ENCODE measurements at regions not wholly inside any gene's neighbourhood (a gene's known extent, or its start where the extent isn't known, plus 50 kb on each side); places are given as distances from the start of the nearest gene placed in this dataset.

DNA sequence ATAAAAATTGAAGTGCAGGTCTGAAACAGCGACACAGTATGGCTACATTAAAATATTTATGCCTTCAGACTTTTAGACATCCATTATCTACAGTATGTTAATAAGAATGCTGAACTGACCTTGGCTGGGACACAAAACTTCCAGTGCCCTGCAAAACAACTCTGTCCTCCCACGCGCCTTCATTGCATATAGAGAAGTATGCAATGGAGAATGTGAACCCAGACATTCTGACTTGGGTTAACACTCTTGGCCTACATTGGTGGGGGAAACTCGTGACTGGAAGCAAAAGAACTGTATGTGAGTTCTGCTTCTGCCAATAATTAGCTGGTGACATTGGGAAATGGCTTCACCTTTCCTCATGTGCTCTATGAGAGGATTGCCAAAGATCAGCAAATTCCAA is 110.5 kb upstream of the SLC24A5 start:
- Histone ChIP-seq H3K4me1 (ENCODE audit: control insufficient read depth, insufficient read depth, low read length) (peaks cover 5% of the 10 kb centered on the region), H3K27ac (ENCODE audit: low read length) (no peak overlapping the region), H3K4me3 (ENCODE audit: low read length) (no peak overlapping the region), H3K9me3 (replicated peaks; ENCODE audit: control insufficient read depth, low read depth, low read length) (no peaks in the 10 kb centered on the region), H3K27me3 (ENCODE audit: control insufficient read depth, insufficient read depth, low read length) (no peaks in the 10 kb centered on the region), H3K36me3 (ENCODE audit: control insufficient read depth, insufficient read depth, low read length) (no peaks in the 10 kb centered on the region)
- DNase-seq: no peak
- WGBS (ENCODE audit: insufficient coverage): 63% methylated on average over 1 of the region's 4 CpGs

DNA sequence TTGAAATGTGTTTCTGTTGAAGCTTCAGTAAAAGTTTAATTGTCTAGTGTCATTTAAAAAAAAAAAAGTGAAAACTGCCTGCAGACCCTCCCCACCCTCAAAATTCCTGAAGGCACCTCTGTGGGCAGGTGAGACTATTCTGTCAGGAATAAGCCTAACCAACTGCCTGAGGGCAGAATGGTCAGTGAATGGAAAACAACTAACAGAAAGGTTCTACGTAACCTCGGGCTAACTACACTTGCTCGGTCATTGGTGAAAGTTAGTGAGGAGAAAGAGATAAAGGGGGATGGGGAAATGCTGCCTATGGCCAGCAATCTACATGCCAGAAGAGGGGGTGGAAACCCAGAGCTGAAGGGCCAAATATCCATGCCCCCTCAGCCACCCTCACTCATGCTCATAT is 108.6 kb upstream of the SLC24A5 start:
- no peaks in the 10 kb centered on the region for H3K9me3 ChIP-seq (replicated peaks; ENCODE audit: control insufficient read depth, low read depth, low read length)
- WGBS (ENCODE audit: insufficient coverage): 83% methylated on average over 3 of the region's 3 CpGs

DNA sequence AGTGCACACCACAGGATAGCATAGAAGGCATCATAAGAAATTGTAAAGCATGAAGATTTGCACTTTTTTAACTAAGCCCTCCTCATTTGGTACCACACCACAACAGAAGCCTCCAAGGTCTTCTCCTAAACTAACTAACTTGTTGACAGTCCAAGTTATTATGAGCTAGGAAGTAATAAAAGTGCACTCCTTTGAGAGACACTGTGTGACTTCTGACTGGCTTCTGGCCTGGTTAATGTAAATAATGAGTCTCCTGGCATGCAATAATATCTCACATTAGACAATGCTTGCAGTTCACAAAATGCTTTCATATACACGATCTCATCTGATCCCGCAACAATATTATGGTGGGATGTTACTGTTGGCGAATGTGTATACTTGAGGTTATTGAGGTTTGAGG is 103.9 kb upstream of the SLC24A5 start:
- no peaks in the 10 kb centered on the region for H3K4me1 ChIP-seq (ENCODE audit: control insufficient read depth, insufficient read depth, low read length)
- no peaks in the 10 kb centered on the region for H3K36me3 ChIP-seq (ENCODE audit: control insufficient read depth, insufficient read depth, low read length)
- WGBS (ENCODE audit: insufficient coverage): no CpG with 5 or more reads among the region's 3 CpGs
- no peaks in the 10 kb centered on the region for H3K27me3 ChIP-seq (ENCODE audit: control insufficient read depth, insufficient read depth, low read length)
- H3K9me3 ChIP-seq (replicated peaks; ENCODE audit: control insufficient read depth, low read depth, low read length): no peaks in the 10 kb centered on the region
- no peak overlapping the region for H3K27ac ChIP-seq (ENCODE audit: low read length)
- DNase-seq: no peak
- no peak overlapping the region for H3K4me3 ChIP-seq (ENCODE audit: low read length)

More for the DNA sequence above, 108.6 kb upstream of the SLC24A5 start:
- H3K27me3 ChIP-seq (ENCODE audit: control insufficient read depth, insufficient read depth, low read length): no peaks in the 10 kb centered on the region
- no peak overlapping the region for H3K27ac ChIP-seq (ENCODE audit: low read length)
- no peaks in the 10 kb centered on the region for H3K4me1 ChIP-seq (ENCODE audit: control insufficient read depth, insufficient read depth, low read length)
- no peaks in the 10 kb centered on the region for H3K36me3 ChIP-seq (ENCODE audit: control insufficient read depth, insufficient read depth, low read length)
- no peak for DNase-seq
- H3K4me3 ChIP-seq (ENCODE audit: low read length): no peak overlapping the region

GRCh38 chr15:48017747-48018146 is 103.0 kb upstream of the SLC24A5 start:
- WGBS (ENCODE audit: insufficient coverage): no CpG with 5 or more reads among the region's 3 CpGs
- no peaks in the 10 kb centered on the region for H3K9me3 ChIP-seq (replicated peaks; ENCODE audit: control insufficient read depth, low read depth, low read length)

GRCh38 chr15:48020166-48020565 is 100.6 kb upstream of the SLC24A5 start:
- H3K27ac ChIP-seq (ENCODE audit: low read length): no peak overlapping the region
- no peaks in the 10 kb centered on the region for H3K4me1 ChIP-seq (ENCODE audit: control insufficient read depth, insufficient read depth, low read length)
- no peaks in the 10 kb centered on the region for H3K36me3 ChIP-seq (ENCODE audit: control insufficient read depth, insufficient read depth, low read length)
- H3K4me3 ChIP-seq (ENCODE audit: low read length): no peak overlapping the region
- H3K27me3 ChIP-seq (ENCODE audit: control insufficient read depth, insufficient read depth, low read length): no peaks in the 10 kb centered on the region
- no peak for DNase-seq
- WGBS (ENCODE audit: insufficient coverage): no CpG with 5 or more reads among the region's 6 CpGs
- H3K9me3 ChIP-seq (replicated peaks; ENCODE audit: control insufficient read depth, low read depth, low read length): no peaks in the 10 kb centered on the region

More at GRCh38 chr15:48017747-48018146, 103.0 kb upstream of the SLC24A5 start:
- H3K4me3 ChIP-seq (ENCODE audit: low read length): no peak overlapping the region
- H3K4me1 ChIP-seq (ENCODE audit: control insufficient read depth, insufficient read depth, low read length): no peaks in the 10 kb centered on the region
- H3K27me3 ChIP-seq (ENCODE audit: control insufficient read depth, insufficient read depth, low read length): no peaks in the 10 kb centered on the region
- no peaks in the 10 kb centered on the region for H3K36me3 ChIP-seq (ENCODE audit: control insufficient read depth, insufficient read depth, low read length)
- DNase-seq: no peak
- no peak overlapping the region for H3K27ac ChIP-seq (ENCODE audit: low read length)

DNA sequence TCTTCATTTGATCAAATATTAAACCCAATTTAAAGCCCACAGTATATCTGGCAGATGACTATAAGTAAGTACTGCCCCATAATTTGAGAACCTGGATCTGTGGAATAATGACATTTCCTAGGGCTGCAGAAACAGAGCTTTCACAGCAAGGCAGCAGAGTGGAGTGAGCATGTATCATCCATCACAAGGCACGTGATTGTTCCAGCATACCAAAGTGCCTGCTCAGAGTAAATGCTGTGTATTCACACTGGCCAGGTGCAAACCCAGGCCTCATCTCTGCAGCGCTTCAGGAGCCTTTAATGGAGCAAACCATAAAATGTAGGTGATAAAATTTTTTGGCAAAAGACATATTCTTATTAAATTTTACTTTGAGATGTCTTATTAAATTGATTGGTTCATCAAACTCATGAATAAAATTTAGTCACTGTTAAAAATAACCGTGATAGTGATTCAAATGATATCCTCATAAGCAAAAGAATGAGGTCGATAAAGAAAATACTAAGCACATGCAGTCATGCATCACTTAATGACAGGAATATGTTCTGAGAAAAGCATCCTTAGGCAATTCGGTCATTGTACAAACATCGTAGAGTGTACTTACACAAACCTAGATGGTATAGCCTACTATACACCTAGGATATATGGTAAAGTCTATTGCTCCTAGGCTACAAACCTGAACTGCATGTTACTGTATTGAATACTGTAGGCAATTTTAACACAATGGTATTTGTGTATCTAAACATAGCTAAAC is 99.3 kb upstream of the SLC24A5 start:
- Histone ChIP-seq H3K27me3 (ENCODE audit: control insufficient read depth, insufficient read depth, low read length) (no peaks in the 10 kb centered on the region), H3K27ac (ENCODE audit: low read length) (no peak overlapping the region), H3K4me1 (ENCODE audit: control insufficient read depth, insufficient read depth, low read length) (no peaks in the 10 kb centered on the region), H3K9me3 (replicated peaks; ENCODE audit: control insufficient read depth, low read depth, low read length) (no peaks in the 10 kb centered on the region), H3K36me3 (ENCODE audit: control insufficient read depth, insufficient read depth, low read length) (no peaks in the 10 kb centered on the region), H3K4me3 (ENCODE audit: low read length) (no peak overlapping the region)
- no peak for DNase-seq
- WGBS (ENCODE audit: insufficient coverage): 45% methylated on average over 1 of the region's 6 CpGs

- Histone ChIP-seq H3K36me3 (ENCODE audit: control insufficient read depth, insufficient read depth, low read length) (no peaks in the 10 kb centered on the region), H3K27me3 (ENCODE audit: control insufficient read depth, insufficient read depth, low read length) (no peaks in the 10 kb centered on the region), H3K4me3 (ENCODE audit: low read length) (no peak overlapping the region), H3K9me3 (replicated peaks; ENCODE audit: control insufficient read depth, low read depth, low read length) (no peaks in the 10 kb centered on the region), H3K4me1 (ENCODE audit: control insufficient read depth, insufficient read depth, low read length) (no peaks in the 10 kb centered on the region), H3K27ac (ENCODE audit: low read length) (no peak overlapping the region)
- no CpG with 5 or more reads among the region's 1 CpG for WGBS (ENCODE audit: insufficient coverage)
- DNase-seq: no peak
Measured at GRCh38 chr15:48025118-48025517, 95.7 kb upstream of the SLC24A5 start.

DNA sequence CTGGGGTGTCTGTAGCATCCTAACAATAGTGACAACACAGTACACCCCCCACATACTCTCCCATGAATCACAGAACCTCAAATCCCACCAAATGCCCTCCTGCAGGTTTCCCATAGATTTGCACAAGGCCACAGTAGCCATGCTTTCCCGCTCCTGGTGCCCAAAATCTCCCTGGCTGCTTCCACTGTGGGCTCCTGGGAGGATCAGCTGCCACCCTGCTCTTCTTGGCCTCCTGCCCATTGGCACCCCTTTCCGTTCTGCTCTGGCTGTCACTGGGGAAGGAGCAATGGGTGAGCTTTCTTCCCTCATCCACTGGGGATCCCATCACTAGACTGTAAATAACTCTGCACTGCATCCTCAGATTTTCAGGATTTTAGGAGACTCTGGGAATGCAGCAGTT is 92.1 kb upstream of the SLC24A5 start:
- H3K9me3 ChIP-seq (replicated peaks; ENCODE audit: control insufficient read depth, low read depth, low read length): no peaks in the 10 kb centered on the region
- DNase-seq: no peak
- no peaks in the 10 kb centered on the region for H3K27me3 ChIP-seq (ENCODE audit: control insufficient read depth, insufficient read depth, low read length)
- WGBS (ENCODE audit: insufficient coverage): no CpG with 5 or more reads among the region's 2 CpGs
- no peaks in the 10 kb centered on the region for H3K4me1 ChIP-seq (ENCODE audit: control insufficient read depth, insufficient read depth, low read length)
- no peak overlapping the region for H3K27ac ChIP-seq (ENCODE audit: low read length)
- H3K36me3 ChIP-seq (ENCODE audit: control insufficient read depth, insufficient read depth, low read length): no peaks in the 10 kb centered on the region
- no peak overlapping the region for H3K4me3 ChIP-seq (ENCODE audit: low read length)

DNA sequence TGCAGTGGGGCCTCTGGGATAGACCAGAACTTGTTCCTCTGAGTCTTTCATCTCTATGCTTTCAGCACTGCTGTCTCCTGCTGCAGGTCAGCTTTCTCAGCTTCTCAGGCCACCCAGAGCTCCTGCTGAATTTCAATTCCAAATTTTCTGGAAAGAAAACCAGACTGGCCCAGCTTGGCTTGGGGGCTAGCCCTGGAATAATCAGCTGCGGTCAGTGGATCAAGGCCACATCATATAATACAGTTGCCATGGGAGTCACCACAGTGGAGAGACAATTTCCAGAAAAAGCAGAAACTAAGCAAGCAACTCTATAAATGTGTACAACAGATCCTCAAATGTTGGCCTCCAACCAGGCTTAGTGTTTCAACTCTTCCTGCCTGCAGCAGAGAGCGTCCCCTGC is 91.1 kb upstream of the SLC24A5 start:
- no peak overlapping the region for H3K27ac ChIP-seq (ENCODE audit: low read length)
- no peaks in the 10 kb centered on the region for H3K36me3 ChIP-seq (ENCODE audit: control insufficient read depth, insufficient read depth, low read length)
- DNase-seq: peak; percentile 78
- H3K4me1 ChIP-seq (ENCODE audit: control insufficient read depth, insufficient read depth, low read length): no peaks in the 10 kb centered on the region
- no peaks in the 10 kb centered on the region for H3K9me3 ChIP-seq (replicated peaks; ENCODE audit: control insufficient read depth, low read depth, low read length)
- H3K4me3 ChIP-seq (ENCODE audit: low read length): no peak overlapping the region
- whole genome bisulfite sequencing (ENCODE audit: insufficient coverage): 20% methylated on average over 1 of the region's 2 CpGs
- no peaks in the 10 kb centered on the region for H3K27me3 ChIP-seq (ENCODE audit: control insufficient read depth, insufficient read depth, low read length)

GRCh38 chr15:48031466-48031865 is 89.3 kb upstream of the SLC24A5 start:
- H3K27ac ChIP-seq (ENCODE audit: low read length): no peak overlapping the region
- H3K4me1 ChIP-seq (ENCODE audit: control insufficient read depth, insufficient read depth, low read length): no peaks in the 10 kb centered on the region
- H3K9me3 ChIP-seq (replicated peaks; ENCODE audit: control insufficient read depth, low read depth, low read length): no peaks in the 10 kb centered on the region
- DNase-seq: no peak
- H3K4me3 ChIP-seq (ENCODE audit: low read length): no peak overlapping the region
- WGBS (ENCODE audit: insufficient coverage): no CpG with 5 or more reads among the region's 1 CpG
- no peaks in the 10 kb centered on the region for H3K36me3 ChIP-seq (ENCODE audit: control insufficient read depth, insufficient read depth, low read length)
- H3K27me3 ChIP-seq (ENCODE audit: control insufficient read depth, insufficient read depth, low read length): no peaks in the 10 kb centered on the region

DNA sequence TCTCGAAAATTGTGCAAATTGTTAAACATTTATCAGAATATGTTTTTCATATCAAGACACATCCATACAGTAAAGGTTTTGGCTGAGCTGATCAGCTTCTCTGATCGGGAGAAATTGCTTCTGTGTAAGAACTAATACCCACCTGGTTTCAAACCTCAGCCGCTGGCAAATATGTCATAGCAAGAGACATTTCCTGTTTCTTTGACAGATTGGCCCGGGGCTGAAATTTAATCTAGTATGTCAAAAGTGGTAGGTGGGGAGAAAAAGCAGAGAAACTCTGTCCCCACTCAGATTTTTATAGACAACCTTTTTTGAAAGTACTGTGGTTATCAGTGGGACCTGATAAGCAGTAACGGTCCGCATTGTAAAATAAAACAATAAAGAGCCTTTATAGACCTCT is 88.8 kb upstream of the SLC24A5 start:
- Histone ChIP-seq H3K27me3 (ENCODE audit: control insufficient read depth, insufficient read depth, low read length) (no peaks in the 10 kb centered on the region), H3K4me3 (ENCODE audit: low read length) (no peak overlapping the region), H3K27ac (ENCODE audit: low read length) (no peak overlapping the region), H3K9me3 (replicated peaks; ENCODE audit: control insufficient read depth, low read depth, low read length) (no peaks in the 10 kb centered on the region), H3K4me1 (ENCODE audit: control insufficient read depth, insufficient read depth, low read length) (no peaks in the 10 kb centered on the region), H3K36me3 (ENCODE audit: control insufficient read depth, insufficient read depth, low read length) (no peaks in the 10 kb centered on the region)
- DNase-seq: no peak
- 40% methylated on average over 1 of the region's 6 CpGs for WGBS (ENCODE audit: insufficient coverage)

Measured in muscle of leg (tissue), 3 donors.